HL-60 (cell line): ENCODE measurements at regions not wholly inside any gene's neighbourhood (a gene's known extent, or its start where the extent isn't known, plus 50 kb on each side); places are given as distances from the start of the nearest gene placed in this dataset.
A peak's percentile ranks its signal among the peaks of the same experiment; 100 is the strongest.

Source experiments
- DNase-seq, 2 experiments: peaks; one replicate each; pipeline ENCODE4 v3.0.0-alpha.2; 2010 to 2020; ENCODE audit warnings: low read depth in 1 of 2, low spot score in 1 of 2
- H3K27ac ChIP-seq: fragments of 250-450 bp; sonication (Bioruptor Pico); replicated peaks from 2 replicates; pipeline ENCODE4 v1.5.1; 2020; ENCODE audit warnings: mild to moderate bottlenecking, moderate library complexity
- H3K27me3 ChIP-seq: fragments of 250-450 bp; sonication (Bioruptor Pico); 2 replicates; pipeline ENCODE4 v1.5.1; 2021; ENCODE audit warnings: mild to moderate bottlenecking, moderate library complexity; ENCODE audit not compliant: insufficient read depth, poor library complexity, severe bottlenecking
- H3K4me3 ChIP-seq: replicated peaks from 2 replicates; pipeline ENCODE4 v1.5.1; 2011; ENCODE audit warnings: mild to moderate bottlenecking, control low read depth, low read length; ENCODE audit not compliant: insufficient read depth
- GABPA ChIP-seq: IDR thresholded peaks from 2 replicates; pipeline ENCODE4 v1.6.1; 2012; ENCODE audit warnings: low read depth
- POLR2AphosphoS5 ChIP-seq: IDR thresholded peaks from 2 replicates; pipeline ENCODE4 v1.6.1; 2012; ENCODE audit warnings: low read depth
- SPI1 ChIP-seq: IDR thresholded peaks from 2 replicates; pipeline ENCODE4 v1.6.1; 2012; ENCODE audit warnings: low read depth, mild to moderate bottlenecking, borderline replicate concordance
- TF ChIP-seq, protein P1 (sequence below): IDR thresholded peaks from one replicate; pipeline ENCODE4 v1.5.1; 2011; ENCODE audit warnings: low read length, control low read depth, inconsistent platforms; ENCODE audit not compliant: insufficient read depth
- TF ChIP-seq, protein P2 (sequence below): IDR thresholded peaks from 2 replicates; pipeline ENCODE4 v1.6.1; 2012; ENCODE audit warnings: low read depth; ENCODE audit not compliant: insufficient replicate concordance

- no peak overlapping the region for H3K27ac ChIP-seq
- TF ChIP-seq, protein P1, sequence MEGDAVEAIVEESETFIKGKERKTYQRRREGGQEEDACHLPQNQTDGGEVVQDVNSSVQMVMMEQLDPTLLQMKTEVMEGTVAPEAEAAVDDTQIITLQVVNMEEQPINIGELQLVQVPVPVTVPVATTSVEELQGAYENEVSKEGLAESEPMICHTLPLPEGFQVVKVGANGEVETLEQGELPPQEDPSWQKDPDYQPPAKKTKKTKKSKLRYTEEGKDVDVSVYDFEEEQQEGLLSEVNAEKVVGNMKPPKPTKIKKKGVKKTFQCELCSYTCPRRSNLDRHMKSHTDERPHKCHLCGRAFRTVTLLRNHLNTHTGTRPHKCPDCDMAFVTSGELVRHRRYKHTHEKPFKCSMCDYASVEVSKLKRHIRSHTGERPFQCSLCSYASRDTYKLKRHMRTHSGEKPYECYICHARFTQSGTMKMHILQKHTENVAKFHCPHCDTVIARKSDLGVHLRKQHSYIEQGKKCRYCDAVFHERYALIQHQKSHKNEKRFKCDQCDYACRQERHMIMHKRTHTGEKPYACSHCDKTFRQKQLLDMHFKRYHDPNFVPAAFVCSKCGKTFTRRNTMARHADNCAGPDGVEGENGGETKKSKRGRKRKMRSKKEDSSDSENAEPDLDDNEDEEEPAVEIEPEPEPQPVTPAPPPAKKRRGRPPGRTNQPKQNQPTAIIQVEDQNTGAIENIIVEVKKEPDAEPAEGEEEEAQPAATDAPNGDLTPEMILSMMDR = no peak
- TF ChIP-seq, protein P2, sequence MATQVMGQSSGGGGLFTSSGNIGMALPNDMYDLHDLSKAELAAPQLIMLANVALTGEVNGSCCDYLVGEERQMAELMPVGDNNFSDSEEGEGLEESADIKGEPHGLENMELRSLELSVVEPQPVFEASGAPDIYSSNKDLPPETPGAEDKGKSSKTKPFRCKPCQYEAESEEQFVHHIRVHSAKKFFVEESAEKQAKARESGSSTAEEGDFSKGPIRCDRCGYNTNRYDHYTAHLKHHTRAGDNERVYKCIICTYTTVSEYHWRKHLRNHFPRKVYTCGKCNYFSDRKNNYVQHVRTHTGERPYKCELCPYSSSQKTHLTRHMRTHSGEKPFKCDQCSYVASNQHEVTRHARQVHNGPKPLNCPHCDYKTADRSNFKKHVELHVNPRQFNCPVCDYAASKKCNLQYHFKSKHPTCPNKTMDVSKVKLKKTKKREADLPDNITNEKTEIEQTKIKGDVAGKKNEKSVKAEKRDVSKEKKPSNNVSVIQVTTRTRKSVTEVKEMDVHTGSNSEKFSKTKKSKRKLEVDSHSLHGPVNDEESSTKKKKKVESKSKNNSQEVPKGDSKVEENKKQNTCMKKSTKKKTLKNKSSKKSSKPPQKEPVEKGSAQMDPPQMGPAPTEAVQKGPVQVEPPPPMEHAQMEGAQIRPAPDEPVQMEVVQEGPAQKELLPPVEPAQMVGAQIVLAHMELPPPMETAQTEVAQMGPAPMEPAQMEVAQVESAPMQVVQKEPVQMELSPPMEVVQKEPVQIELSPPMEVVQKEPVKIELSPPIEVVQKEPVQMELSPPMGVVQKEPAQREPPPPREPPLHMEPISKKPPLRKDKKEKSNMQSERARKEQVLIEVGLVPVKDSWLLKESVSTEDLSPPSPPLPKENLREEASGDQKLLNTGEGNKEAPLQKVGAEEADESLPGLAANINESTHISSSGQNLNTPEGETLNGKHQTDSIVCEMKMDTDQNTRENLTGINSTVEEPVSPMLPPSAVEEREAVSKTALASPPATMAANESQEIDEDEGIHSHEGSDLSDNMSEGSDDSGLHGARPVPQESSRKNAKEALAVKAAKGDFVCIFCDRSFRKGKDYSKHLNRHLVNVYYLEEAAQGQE = no peak
- TF ChIP-seq POLR2AphosphoS5 = no peak
- TF ChIP-seq GABPA = no peak
- no peak for TF ChIP-seq SPI1
- peak in 1 of 2 experiments; percentile 6 for DNase-seq
Observed at GRCh38 chrX:121886557-121886956, 839.1 kb downstream of the GLUD2 start.

DNA sequence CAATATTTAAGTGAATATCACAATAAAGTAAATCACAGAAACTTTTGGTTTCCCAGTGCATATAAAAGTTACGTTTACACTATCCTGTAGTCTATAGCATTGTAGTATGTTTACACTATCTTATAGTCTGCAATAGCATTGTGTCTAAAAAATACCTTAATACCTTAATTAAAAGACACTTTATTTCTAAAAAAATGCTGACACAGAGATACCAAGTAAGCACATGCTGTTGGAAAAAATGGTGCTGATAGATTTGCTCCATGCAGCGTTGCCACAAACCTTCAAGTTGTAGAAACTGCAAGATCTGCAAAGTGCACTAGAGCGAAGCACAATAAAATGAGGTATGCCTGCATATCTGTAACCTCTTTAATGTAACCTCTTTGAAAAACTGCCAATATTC, 847.3 kb downstream of the GLUD2 start:
- H3K27ac ChIP-seq = no peak overlapping the region
- no peak for DNase-seq
- H3K27me3 ChIP-seq = no peaks in the 10 kb centered on the region
- TF ChIP-seq, protein P1 = no peak
- TF ChIP-seq, protein P2 = no peak
- no peak for TF ChIP-seq SPI1
- no peak for TF ChIP-seq GABPA
- TF ChIP-seq POLR2AphosphoS5 = no peak
- no peak overlapping the region for H3K4me3 ChIP-seq

More at GRCh38 chrX:121886557-121886956, 839.1 kb downstream of the GLUD2 start:
- no peak overlapping the region for H3K4me3 ChIP-seq
- no peaks in the 10 kb centered on the region for H3K27me3 ChIP-seq

- no peak overlapping the region for H3K4me3 ChIP-seq
- no peaks in the 10 kb centered on the region for H3K27me3 ChIP-seq
- TF ChIP-seq, protein P2 = no peak
- TF ChIP-seq POLR2AphosphoS5 (no peak), GABPA (no peak), SPI1 (no peak)
- TF ChIP-seq, protein P1 = no peak
- no peak overlapping the region for H3K27ac ChIP-seq
- no peak for DNase-seq
Observed at GRCh38 chrX:121902463-121902862, 855.1 kb downstream of the GLUD2 start.
